ENCODE measurements at regions not wholly inside any gene's neighbourhood (a gene's known extent, or its start where the extent isn't known, plus 50 kb on each side); places are given as distances from the start of the nearest gene placed in this dataset.

DNA sequence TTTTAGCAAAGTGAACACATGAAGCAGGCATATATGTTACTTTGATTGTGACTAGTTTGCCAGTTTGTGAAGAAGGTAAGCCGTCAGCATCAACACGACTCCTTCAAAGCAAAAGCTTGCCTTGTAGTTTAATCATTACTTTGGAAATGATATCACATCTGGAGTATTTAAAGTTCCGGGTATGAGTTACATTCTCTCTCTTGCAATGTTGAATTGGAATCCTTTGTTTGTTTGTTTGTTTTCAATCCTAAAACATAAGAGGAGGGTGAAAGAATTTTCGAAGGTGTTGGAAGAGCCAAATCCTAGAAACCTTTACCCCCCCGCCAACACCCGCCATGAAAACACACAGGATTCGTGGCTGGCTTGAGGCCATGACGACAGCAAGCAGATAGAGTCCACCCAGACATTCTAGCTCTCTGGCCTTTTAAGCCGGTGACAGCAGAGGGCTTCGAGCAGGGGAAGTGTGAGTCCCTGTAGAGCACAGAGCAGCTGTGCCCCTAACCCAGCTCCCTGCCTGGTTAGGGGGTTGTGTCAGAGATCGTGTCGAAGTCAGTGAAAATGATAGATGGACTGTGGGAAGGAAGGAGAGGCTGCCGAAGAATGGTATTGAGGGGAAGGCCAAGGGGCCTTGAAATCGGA is 103.8 kb upstream of the SMIM21 start:
- TF ChIP-seq CTCF (IDR thresholded peaks at IDR 0.05) (no peak), POLR2A (IDR thresholded peaks at IDR 0.05) (no peak), POLR2AphosphoS5 (IDR thresholded peaks at IDR 0.05) (no peak), EP300 (IDR thresholded peaks at IDR 0.05) (no peak)
